Activated B cell treated with CpG ODN at 0.5 μM for 24 hours (primary cell): ENCODE measurements at regions not wholly inside any gene's neighbourhood (a gene's known extent, or its start where the extent isn't known, plus 50 kb on each side); places are given as distances from the start of the nearest gene placed in this dataset.

Experiments
- ATAC-seq: fragments of 200-7000 bp; cut with Tn5 transposase; one replicate; pipeline ENCODE4 v1.10.0; 2021; ENCODE audit warnings: low read depth, mild to moderate bottlenecking, moderate library complexity
- CTCF ChIA-PET: fragments of 350-600 bp; sonication (Branson Sonifier 250); formaldehyde crosslinking; loops from one replicate; lab custom pipeline; 2021; ENCODE audit warnings: antibody characterized with exemption; lab: Charles Lee
- POLR2A ChIA-PET: fragments of 350-600 bp; sonication (Branson Sonifier 250); formaldehyde crosslinking; loops from one replicate; lab custom pipeline; 2021; ENCODE audit warnings: antibody characterized with exemption; lab: Charles Lee
- DNase-seq: peaks from one replicate; pipeline ENCODE4 v3.0.0; 2022
- H3K27ac Mint-ChIP-seq: one replicate; pipeline ENCODE4 v1.8.0; 2020; ENCODE audit warnings: mixed read lengths
- H3K27me3 Mint-ChIP-seq: one replicate; pipeline ENCODE4 v1.8.0; 2021; ENCODE audit warnings: mixed read lengths
- H3K36me3 Mint-ChIP-seq: one replicate; pipeline ENCODE4 v1.8.0; 2021; ENCODE audit warnings: low read depth, mixed read lengths
- H3K4me1 Mint-ChIP-seq: one replicate; pipeline ENCODE4 v1.8.0; 2021; ENCODE audit warnings: mixed read lengths
- H3K4me3 Mint-ChIP-seq: one replicate; pipeline ENCODE4 v1.8.0; 2020; ENCODE audit warnings: mild to moderate bottlenecking, mixed read lengths
- H3K9me3 Mint-ChIP-seq: one replicate; pipeline ENCODE4 v1.8.0; 2020; ENCODE audit warnings: mixed read lengths
- CTCF ChIP-seq: fragments of 200-600 bp; IDR thresholded peaks from one replicate; pipeline ENCODE4 v1.8.0; 2022; ENCODE audit warnings: antibody characterized with exemption, mild to moderate bottlenecking
- intact Hi-C: fragments of 100-400 bp; cut with micrococcal nuclease; formaldehyde crosslinking; loops from one replicate; pipeline ENCODE4 v1.15.1; 2024

GRCh38 chr4:159555873-159556272 is 453.0 kb downstream of the RAPGEF2 start:
- Mint-ChIP-seq H3K4me1 (no peaks in the 10 kb centered on the region), H3K27ac (no peak overlapping the region), H3K4me3 (no peak overlapping the region), H3K27me3 (no peaks in the 10 kb centered on the region), H3K36me3 (no peaks in the 10 kb centered on the region), H3K9me3 (no peaks in the 10 kb centered on the region)
- no peak for DNase-seq
- intact Hi-C loops: no loop called here
- no peak for ATAC-seq
- POLR2A ChIA-PET: no interaction called here
- CTCF ChIA-PET: no interaction called here
- no peak for TF ChIP-seq CTCF

- Mint-ChIP-seq H3K27ac (no peak overlapping the region), H3K27me3 (no peaks in the 10 kb centered on the region)
- intact Hi-C loops: no loop called here
Observed at GRCh38 chr4:159562366-159562765, 459.5 kb downstream of the RAPGEF2 start.

DNA sequence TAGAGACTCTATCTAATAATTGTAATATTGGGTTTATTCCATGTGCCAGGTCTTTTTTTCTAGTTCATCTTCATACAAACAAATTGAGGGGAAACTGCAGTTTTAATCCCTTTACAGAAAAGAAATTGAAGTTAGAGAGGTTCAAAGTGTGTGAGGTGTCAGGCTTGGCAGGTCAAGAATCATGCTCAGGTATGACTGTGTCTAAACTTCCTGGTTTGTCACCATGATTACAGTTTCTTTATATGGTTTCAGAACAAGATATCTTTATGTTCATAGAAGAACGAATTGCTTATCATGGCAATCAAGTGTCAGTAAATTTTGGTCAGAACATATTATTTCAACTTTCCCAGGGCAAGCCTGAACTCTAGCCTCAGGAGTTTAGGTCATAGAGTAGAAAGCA is 460.4 kb downstream of the RAPGEF2 start:
- ATAC-seq (no peak), DNase-seq (no peak)
- no peak for TF ChIP-seq CTCF
- Mint-ChIP-seq H3K27ac (no peak overlapping the region), H3K27me3 (no peaks in the 10 kb centered on the region), H3K4me1 (no peaks in the 10 kb centered on the region), H3K9me3 (peaks cover 5% of the 10 kb centered on the region), H3K36me3 (no peaks in the 10 kb centered on the region), H3K4me3 (no peak overlapping the region)
- intact Hi-C loops: no loop called here
- ChIA-PET CTCF (no interaction called here), POLR2A (no interaction called here)

More at GRCh38 chr4:159562366-159562765, 459.5 kb downstream of the RAPGEF2 start:
- Mint-ChIP-seq H3K4me3 (no peak overlapping the region), H3K36me3 (no peaks in the 10 kb centered on the region), H3K4me1 (no peaks in the 10 kb centered on the region), H3K9me3 (peaks cover 5% of the 10 kb centered on the region)
- TF ChIP-seq CTCF: no peak
- no peak for ATAC-seq
- DNase-seq: no peak
- POLR2A ChIA-PET: no interaction called here
- CTCF ChIA-PET: no interaction called here

DNA sequence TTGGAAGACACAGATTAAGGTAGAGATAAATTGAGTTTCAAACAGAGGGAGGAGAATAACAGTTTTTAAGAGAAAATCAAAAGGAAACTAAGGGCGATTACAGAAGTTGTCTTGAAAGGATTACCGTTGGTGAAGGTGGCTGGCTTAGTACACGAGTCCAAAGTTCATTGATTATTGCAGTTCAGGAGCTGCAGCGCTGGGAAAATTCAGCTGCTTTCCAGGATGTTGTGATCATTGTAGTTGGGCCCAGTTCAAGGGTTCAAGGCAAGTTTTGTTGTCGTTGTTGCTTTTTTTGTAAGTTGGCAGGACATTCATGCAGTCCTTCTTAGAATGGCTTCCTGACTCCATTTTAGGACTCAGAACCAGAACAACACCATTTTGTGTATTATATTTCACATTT is 461.7 kb downstream of the RAPGEF2 start:
- DNase-seq (no peak), ATAC-seq (no peak)
- no peaks in the 10 kb centered on the region for H3K4me1 Mint-ChIP-seq
- no peaks in the 10 kb centered on the region for H3K36me3 Mint-ChIP-seq
- H3K27ac Mint-ChIP-seq: no peak overlapping the region
- intact Hi-C loops: no loop called here
- no peak for TF ChIP-seq CTCF
- H3K4me3 Mint-ChIP-seq: no peak overlapping the region
- ChIA-PET CTCF (no interaction called here), POLR2A (no interaction called here)
- H3K9me3 Mint-ChIP-seq: peaks cover 5% of the 10 kb centered on the region
- H3K27me3 Mint-ChIP-seq: no peaks in the 10 kb centered on the region

DNA sequence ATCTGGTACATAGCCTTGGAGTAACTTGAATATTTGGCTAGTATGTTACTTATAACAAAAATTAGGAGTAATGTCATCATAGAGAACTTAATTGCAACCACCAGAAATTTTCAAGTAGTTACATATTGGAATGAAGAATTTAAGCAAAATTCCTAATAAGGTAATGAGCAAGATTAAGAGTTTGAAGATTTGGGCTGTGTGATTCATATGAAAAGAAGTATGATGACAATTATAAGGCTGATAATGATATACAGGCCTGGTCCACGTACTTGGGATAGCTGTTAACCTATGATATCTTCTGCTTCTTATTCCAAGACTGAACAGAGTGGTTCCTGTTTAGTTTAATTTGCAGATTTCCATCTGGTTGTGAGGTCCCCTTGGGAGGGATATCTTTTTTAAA is 463.9 kb downstream of the RAPGEF2 start:
- no peak for ATAC-seq
- TF ChIP-seq CTCF: no peak
- no peaks in the 10 kb centered on the region for H3K36me3 Mint-ChIP-seq
- H3K27ac Mint-ChIP-seq: no peak overlapping the region
- H3K27me3 Mint-ChIP-seq: no peaks in the 10 kb centered on the region
- intact Hi-C loops: no loop called here
- H3K9me3 Mint-ChIP-seq: peaks cover 13% of the 10 kb centered on the region
- ChIA-PET CTCF (no interaction called here), POLR2A (no interaction called here)
- H3K4me1 Mint-ChIP-seq: no peaks in the 10 kb centered on the region
- no peak overlapping the region for H3K4me3 Mint-ChIP-seq
- DNase-seq: no peak
